ENCODE measurements at regions not wholly inside any gene's neighbourhood (a gene's known extent, or its start where the extent isn't known, plus 50 kb on each side); places are given as distances from the start of the nearest gene placed in this dataset.

GRCh38 chr2:12062053-12062395 lies 315.6 kb downstream of the LPIN1 start:
- Histone ChIP-seq H3K36me3 (no peaks in the 10 kb centered on the region), H3K4me3 (no peak overlapping the region), H3K27ac (no peak overlapping the region), H3K9me3 (no peaks in the 10 kb centered on the region), H3K27me3 (replicated peaks; ENCODE audit: insufficient read depth) (no peaks in the 10 kb centered on the region), H3K4me1 (replicated peaks) (no peaks in the 10 kb centered on the region)
- intact Hi-C loops (cut with DNase I), result no loop called here
- no peak for DNase-seq (ENCODE audit: low spot score)
- TF ChIP-seq POLR2AphosphoS5 (IDR thresholded peaks at IDR 0.05), result no peak
- TF ChIP-seq CTCF (IDR thresholded peaks at IDR 0.05), result no peak
- no peak for TF ChIP-seq POLR2A (IDR thresholded peaks at IDR 0.05)
- WGBS, result 14% methylated on average over 2 of the region's 2 CpGs

DNA sequence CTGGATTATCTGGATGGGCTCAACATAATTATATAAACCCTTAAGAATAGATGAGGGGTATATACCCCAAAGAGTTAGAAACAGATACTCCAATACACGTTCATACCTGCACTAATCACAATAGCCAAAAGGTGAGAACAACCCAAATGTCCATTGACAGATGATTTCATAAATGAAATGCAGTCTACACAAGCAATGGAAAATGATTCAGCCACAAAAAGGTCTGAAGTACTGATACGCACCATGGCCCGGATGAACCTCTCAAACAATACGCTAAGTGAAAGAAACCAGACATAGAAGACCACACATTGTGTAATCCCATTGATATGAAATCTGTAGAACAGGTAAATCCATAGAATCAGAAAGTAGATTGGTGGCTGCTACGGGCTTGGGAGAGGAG lies 316.8 kb downstream of the LPIN1 start:
- intact Hi-C loops (cut with DNase I), result no loop called here
- Histone ChIP-seq H3K4me3 (no peak overlapping the region), H3K27me3 (replicated peaks; ENCODE audit: insufficient read depth) (no peaks in the 10 kb centered on the region), H3K27ac (no peak overlapping the region), H3K9me3 (no peaks in the 10 kb centered on the region), H3K4me1 (replicated peaks) (no peaks in the 10 kb centered on the region), H3K36me3 (no peaks in the 10 kb centered on the region)
- DNase-seq (ENCODE audit: low spot score), result no peak
- 87% methylated on average over 5 of the region's 5 CpGs for WGBS
- no peak for TF ChIP-seq POLR2A (IDR thresholded peaks at IDR 0.05)
- TF ChIP-seq POLR2AphosphoS5 (IDR thresholded peaks at IDR 0.05), result no peak
- TF ChIP-seq CTCF (IDR thresholded peaks at IDR 0.05), result no peak

DNA sequence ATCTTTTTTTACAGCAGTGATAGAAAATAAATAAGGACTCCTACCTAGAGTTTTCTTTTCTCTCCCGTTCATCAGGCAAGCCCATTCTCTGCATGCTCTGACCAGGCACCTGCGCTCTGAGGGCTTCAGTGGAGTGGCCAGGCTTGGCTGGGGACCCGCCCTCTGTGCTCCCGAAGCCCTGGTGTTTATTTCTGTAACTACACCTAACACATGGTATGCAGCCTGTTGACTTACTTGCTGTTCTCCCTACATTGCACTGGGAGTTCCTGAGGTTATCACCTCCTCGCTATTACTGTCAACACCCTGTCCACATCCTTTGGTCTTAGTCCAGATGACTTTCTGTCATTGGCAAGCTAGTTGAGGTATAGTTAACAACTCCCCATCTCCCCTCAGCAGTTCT lies 317.7 kb downstream of the LPIN1 start:
- Histone ChIP-seq H3K36me3 (no peaks in the 10 kb centered on the region), H3K4me3 (no peak overlapping the region), H3K27me3 (replicated peaks; ENCODE audit: insufficient read depth) (no peaks in the 10 kb centered on the region), H3K9me3 (no peaks in the 10 kb centered on the region), H3K27ac (no peak overlapping the region), H3K4me1 (replicated peaks) (no peaks in the 10 kb centered on the region)
- DNase-seq (ENCODE audit: low spot score), result no peak
- intact Hi-C loops (cut with DNase I), result no loop called here
- no peak for TF ChIP-seq CTCF (IDR thresholded peaks at IDR 0.05)
- TF ChIP-seq POLR2A (IDR thresholded peaks at IDR 0.05), result no peak
- no peak for TF ChIP-seq POLR2AphosphoS5 (IDR thresholded peaks at IDR 0.05)
- WGBS, result 92% methylated on average over 5 of the region's 5 CpGs

- H3K4me3 ChIP-seq, result no peak overlapping the region
- no peaks in the 10 kb centered on the region for H3K9me3 ChIP-seq
- intact Hi-C loops (cut with DNase I), result no loop called here
- TF ChIP-seq POLR2A (IDR thresholded peaks at IDR 0.05), result no peak
- TF ChIP-seq POLR2AphosphoS5 (IDR thresholded peaks at IDR 0.05), result no peak
- no peak for TF ChIP-seq CTCF (IDR thresholded peaks at IDR 0.05)
- no peaks in the 10 kb centered on the region for H3K4me1 ChIP-seq (replicated peaks)
- DNase-seq (ENCODE audit: low spot score), result no peak
- no peaks in the 10 kb centered on the region for H3K27me3 ChIP-seq (replicated peaks; ENCODE audit: insufficient read depth)
- 93% methylated on average over 1 of the region's 1 CpG for WGBS
- H3K36me3 ChIP-seq, result no peaks in the 10 kb centered on the region
- no peak overlapping the region for H3K27ac ChIP-seq
These were observed 319.7 kb downstream of the LPIN1 start for GRCh38 chr2:12066116-12066515.

- H3K9me3 ChIP-seq, result no peaks in the 10 kb centered on the region
- TF ChIP-seq POLR2A (IDR thresholded peaks at IDR 0.05) (no peak), CTCF (IDR thresholded peaks at IDR 0.05) (no peak), POLR2AphosphoS5 (IDR thresholded peaks at IDR 0.05) (no peak)
- DNase-seq (ENCODE audit: low spot score), result no peak
- no peaks in the 10 kb centered on the region for H3K4me1 ChIP-seq (replicated peaks)
- H3K36me3 ChIP-seq, result no peaks in the 10 kb centered on the region
- H3K4me3 ChIP-seq, result no peak overlapping the region
- intact Hi-C loops (cut with DNase I), result no loop called here
- no peak overlapping the region for H3K27ac ChIP-seq
- H3K27me3 ChIP-seq (replicated peaks; ENCODE audit: insufficient read depth), result no peaks in the 10 kb centered on the region
- WGBS, result 100% methylated on average over 1 of the region's 1 CpG
These were observed 320.6 kb downstream of the LPIN1 start for GRCh38 chr2:12066986-12067385.
